DOHH2 (cell line): ENCODE measurements at regions not wholly inside any gene's neighbourhood (a gene's known extent, or its start where the extent isn't known, plus 50 kb on each side); places are given as distances from the start of the nearest gene placed in this dataset.

Experiments used
- CTCF ChIP-seq: fragments of 200-600 bp; sonication (generic); IDR thresholded peaks from one replicate; pipeline ENCODE4 v1.5.1; 2014; ENCODE audit warnings: antibody characterized with exemption, mild to moderate bottlenecking, low read depth, low read length; ENCODE audit not compliant: poor library complexity, severe bottlenecking
- EZH2phosphoT487 ChIP-seq: fragments of 200-600 bp; sonication (generic); IDR thresholded peaks from 2 replicates; pipeline ENCODE4 v1.6.1; 2017; ENCODE audit warnings: borderline replicate concordance, mild to moderate bottlenecking, antibody characterized with exemption, low read length, moderate library complexity, mixed read lengths

- TF ChIP-seq CTCF (no peak), EZH2phosphoT487 (no peak)
Measured at GRCh38 chr10:78181381-78182055, 147.9 kb downstream of the RPS24 start.
